GM18507 (cell line): ENCODE measurements at regions not wholly inside any gene's neighbourhood (a gene's known extent, or its start where the extent isn't known, plus 50 kb on each side); places are given as distances from the start of the nearest gene placed in this dataset.
"Not testable (repeated sequence)": the region's sequence is repeated elsewhere in the genome, so short reads cannot be mapped to it uniquely, and the experiment has no call there.

ENCODE experiments used
- DNase-seq: peaks from one replicate; pipeline ENCODE4 v3.0.0; 2011; ENCODE audit warnings: low read depth; ENCODE audit not compliant: insufficient read length; ENCODE audit errors: extremely low spot score
- FAIRE-seq: peaks from 2 replicates; lab custom pipeline; 2011; peaks lifted over from hg19 to GRCh38; lab: Jason Lieb, UNC

DNA sequence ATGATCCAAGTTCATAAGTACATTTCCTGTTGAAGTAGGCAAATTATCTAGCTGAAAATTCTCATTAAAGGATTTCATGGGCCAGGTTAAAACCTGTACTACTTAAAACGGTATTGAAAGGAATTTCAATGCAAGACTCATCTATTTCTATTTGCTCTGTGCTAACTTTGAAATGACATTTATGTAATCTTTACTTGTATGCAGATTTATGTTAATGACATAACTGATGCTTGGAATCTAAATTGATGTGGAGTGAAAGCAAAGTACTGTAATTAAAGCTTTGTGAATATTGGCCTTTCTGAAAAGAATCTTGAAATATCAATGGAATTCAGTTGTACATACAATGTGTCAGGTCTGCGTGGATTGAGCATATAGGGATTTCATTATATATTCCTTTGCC lies 390.0 kb downstream of the CPS1 start:
- DNase-seq (no peak), FAIRE-seq (no peak)

DNA sequence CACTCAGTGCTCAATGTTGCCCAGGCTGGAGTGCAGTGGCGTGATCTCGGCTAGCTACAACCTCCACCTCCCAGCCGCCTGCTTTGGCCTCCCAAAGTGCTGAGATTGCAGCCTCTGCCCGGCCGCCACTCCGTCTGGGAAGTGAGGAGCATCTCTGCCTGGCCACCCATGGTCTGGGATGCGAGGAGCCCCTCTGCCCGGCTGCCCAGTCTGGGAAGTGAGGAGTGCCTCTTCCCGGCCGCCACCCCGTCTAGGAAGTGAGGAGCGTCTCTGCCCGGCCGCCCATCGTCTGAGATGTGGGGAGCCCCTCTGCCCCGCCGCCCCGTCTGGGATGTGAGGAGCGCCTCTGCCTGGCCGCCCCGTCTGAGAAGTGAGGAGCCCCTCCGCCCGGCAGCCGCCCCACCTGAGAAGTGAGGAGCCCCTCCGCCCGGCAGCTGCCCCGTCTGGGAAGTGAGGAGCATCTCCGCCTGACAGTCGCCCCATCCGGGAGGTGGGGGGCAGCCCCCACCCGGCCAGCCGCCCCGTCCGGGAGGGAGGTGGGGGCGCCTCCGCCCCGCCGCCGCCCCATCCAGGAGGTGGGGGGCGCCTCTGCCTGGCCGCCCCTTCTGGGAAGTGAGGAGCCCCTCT lies 394.1 kb downstream of the CPS1 start:
- FAIRE-seq, DNase-seq: not testable (repeated sequence)

DNA sequence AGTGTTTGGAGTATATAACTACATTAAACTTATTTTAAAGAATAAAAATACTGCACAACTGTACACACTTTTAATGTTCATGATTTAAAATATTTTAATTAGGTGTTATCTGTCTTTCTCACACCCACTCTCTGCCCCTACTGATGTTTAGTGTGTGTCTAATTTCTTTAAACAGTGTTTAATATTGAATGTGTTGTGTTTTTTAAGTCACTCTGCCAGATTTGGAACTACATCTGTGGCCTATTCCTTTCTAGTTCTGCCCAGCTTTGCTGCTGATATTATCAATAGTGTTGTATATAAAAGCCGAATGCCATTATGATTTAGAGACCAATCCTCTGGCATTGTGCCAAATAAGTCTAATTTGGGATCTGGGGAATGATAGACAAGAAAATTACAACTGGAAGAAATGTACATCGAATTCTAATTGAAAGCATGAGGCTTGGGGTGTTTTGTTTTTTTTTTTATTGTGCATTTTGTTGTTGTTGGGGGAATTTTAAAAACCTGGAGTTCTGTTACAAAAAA lies 398.0 kb downstream of the CPS1 start:
- FAIRE-seq (no peak), DNase-seq (no peak)

DNA sequence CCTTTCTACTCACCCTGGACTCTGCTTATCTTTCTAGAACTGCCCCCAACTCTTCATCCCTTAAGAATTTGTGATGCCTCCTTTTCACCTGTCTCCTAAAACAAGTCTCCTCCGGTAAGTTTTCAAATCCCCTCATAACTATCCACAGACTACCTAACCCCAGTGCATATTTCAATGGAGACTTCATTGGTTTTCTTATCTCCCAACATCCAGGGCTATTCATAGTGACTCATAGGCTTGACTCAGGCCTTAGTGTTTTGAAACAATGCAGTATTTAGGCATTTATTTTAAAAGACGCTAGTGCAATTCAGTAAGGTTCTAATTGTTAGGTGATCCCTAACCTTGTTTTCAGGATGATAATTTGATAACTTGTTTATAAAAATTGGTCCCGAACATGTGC lies 399.2 kb downstream of the CPS1 start:
- DNase-seq (no peak), FAIRE-seq (no peak)

DNA sequence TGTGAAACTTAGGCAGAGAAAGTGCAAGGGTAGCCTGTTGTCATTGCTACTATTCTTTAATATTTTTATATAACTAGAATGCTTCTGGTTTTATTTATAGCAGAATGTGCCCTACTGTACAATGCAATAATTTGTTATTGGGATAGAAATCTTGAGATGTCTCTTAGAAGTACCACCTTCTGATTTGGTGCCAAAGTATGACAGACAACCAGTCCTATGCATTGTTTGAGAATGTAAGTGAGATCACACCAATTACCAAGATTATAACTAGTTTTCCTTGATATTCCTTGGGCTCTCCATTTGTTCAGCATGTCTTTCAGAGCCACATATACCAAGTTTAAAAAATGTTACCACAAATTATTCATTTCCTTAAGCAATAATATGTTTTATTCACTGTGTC lies 399.7 kb downstream of the CPS1 start:
- FAIRE-seq, result no peak

DNA sequence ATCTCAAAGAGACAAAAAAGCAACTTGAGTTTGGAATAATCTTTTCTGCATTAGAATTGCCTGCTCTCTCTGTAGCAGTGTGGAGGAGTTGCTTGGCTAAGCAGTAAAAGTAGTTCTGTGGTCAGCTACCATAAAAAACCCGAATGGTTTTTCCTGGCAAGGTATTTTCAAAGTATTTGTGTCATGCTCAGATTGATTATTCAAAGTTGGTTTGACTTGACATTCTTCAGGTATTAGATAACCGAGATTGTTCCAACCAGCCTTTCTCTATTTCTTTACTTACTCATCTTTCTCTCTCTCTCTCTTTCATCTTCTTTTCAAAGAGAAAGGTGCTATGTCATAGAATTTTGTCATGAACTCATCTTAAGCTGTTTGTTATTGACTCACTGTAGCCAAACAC lies 404.9 kb downstream of the CPS1 start:
- DNase-seq, result no peak

More for the DNA sequence above, 399.7 kb downstream of the CPS1 start:
- no peak for DNase-seq

DNA sequence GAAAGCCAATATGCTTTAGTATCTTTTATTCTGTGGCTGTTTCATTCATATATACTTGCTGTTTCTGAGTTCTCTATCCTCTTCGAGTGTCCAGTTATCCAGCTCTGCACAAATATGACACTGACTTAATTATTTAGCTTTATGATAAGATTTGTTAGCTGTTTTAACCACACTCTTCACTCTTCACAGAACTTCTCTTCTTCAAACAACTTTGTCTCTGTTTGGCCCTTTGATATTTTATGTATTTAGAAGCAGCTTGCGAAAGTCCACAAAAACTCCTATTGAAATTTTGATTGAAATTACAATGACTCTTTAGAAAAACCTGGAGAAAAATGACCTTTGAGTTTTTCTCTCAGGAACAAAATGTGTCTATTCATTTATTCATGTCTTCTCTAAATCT lies 407.0 kb downstream of the CPS1 start:
- DNase-seq, result no peak
- no peak for FAIRE-seq

More for the DNA sequence above, 404.9 kb downstream of the CPS1 start:
- FAIRE-seq, result no peak

DNA sequence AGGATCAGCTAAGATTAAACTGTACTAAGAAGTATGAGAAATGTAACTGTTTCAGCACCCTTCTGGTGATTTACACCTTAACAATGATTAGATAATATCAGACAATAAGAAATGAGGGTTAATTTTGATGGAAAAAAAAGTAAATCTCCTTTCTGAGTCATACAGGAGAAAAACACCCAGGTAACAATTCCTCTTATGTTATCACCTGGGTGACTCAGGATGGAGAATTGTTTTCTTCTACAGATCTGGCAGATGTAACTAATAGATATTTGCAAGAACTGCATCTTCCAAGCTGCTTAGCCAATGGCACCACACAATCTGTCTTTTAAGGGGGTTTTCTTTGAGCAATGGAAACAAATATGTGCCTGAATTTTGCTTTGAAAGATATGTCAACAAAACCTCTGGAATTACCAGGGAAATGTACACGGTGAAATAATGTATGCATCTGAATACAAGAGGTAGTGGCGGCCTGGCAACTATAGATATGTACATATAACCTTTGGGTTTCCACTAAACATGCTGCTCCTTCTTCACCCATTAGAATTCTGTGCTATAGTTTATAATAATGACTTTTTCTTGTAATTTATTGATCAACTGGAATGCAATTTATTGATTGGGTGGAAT lies 407.9 kb downstream of the CPS1 start:
- no peak for FAIRE-seq

DNA sequence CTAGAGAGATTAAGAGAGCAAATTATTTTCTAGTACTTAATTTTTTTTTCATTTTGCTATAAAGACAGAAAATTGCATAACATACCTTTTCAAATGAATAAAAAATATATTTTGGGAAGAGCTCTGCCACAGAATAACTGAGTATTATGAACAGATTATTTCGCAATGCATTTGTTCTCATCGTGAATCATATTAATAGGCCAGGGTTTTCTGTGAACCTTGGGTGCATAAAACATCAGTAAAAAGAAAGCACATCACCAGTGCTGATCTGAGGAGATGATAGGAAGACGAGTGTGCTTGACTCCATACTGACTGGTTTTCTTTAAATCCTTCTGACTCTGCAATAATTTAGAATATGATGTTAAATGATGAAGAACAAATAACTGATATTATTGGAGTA lies 409.1 kb downstream of the CPS1 start:
- DNase-seq, result no peak
- FAIRE-seq, result no peak

More for the DNA sequence above, 407.9 kb downstream of the CPS1 start:
- no peak for DNase-seq

DNA sequence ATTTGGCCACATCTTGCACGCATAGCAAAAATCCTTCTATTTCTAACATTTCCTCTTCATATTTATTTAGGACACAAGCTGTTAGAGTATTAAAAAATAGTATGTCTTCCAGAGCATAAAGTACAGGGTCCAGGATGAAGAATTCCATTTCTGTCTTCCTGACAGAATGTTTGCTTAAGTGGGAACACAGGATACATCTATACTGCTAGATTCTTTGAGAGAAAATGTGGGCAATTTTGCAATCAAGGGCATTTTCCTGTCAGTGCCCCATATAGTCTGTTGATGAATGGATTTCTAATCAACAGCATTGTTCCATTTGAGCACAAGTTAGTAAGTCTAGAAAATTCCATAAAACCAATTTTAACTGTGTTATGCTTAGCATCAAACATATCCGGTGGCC lies 409.9 kb downstream of the CPS1 start:
- no peak for DNase-seq
- no peak for FAIRE-seq

DNA sequence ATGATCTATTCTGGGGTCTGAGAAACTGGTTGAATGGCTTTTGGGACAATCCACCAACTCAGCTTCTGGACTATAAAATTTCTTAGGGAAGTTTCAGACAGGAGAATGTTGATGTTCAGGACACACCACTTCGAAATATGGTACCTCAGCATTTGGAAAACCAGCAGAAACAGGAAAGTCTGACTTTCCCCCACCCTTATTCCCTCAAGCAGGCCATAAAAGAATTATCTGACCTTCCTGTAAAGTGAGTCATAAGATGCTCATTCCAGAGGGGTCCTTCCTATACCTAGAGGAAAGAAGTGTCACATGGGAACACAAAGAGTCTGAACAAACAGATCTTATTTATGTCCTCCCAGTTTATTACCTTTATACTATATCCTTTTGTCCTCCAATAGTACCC lies 415.0 kb downstream of the CPS1 start:
- no peak for FAIRE-seq
- no peak for DNase-seq

DNA sequence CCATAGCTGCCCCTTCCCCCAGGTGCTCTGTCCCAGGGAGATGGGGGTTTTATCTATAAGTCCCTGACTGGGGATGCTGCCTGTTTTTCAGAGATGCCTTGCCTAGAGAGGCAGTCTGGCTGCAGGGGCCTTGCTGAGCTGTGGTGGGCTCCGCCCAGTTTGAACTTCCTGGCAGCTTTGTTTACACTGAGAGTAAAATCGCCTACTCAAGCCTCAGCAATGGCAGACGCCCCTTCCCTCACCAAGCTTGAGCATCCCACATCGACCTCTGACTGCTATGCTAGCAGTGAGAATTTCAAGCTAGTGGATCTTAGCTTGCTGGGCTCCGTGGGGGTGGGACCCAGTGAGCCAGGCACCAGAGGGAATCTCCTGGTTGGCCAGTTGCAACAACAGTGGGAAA lies 430.4 kb downstream of the CPS1 start:
- FAIRE-seq, DNase-seq: not testable (repeated sequence)

DNA sequence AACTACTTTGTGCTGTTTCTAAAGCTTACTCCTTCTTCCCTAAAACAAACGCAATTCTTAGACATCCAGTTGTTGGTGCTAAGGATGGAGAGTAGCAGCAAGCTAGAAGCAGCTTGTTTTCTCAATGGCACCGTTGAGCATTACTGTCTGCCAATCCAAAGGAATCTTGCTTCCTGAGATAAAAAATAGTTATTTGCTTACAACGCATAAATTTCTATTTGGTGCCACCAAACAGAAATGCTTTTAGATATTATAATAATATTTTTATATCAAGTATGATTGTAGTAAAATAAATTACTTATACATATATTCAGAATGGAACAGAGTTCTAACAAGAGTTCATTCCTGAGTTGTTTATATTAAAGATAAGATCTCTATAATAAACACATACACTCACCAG lies 434.7 kb downstream of the CPS1 start:
- FAIRE-seq (no peak), DNase-seq (no peak)

DNA sequence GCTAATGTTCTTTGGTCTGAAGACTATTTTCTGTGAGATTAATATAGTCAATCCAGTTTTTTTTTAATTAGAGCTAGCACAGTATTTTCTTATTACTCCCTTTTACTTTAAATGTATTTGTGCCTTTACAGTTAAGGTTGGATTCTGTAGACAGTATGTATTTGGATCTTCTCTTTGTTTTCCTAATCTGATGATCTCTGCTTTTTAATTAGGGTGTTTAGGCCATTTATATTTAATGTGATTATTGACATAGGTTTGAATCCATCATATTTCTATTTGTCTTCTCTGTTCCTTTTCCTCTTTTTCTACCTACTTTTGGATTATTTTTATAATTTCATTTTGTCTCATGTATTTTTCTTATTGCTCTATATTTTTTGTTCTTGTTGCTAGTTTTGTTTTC lies 437.7 kb downstream of the CPS1 start:
- FAIRE-seq (no peak), DNase-seq (no peak)

DNA sequence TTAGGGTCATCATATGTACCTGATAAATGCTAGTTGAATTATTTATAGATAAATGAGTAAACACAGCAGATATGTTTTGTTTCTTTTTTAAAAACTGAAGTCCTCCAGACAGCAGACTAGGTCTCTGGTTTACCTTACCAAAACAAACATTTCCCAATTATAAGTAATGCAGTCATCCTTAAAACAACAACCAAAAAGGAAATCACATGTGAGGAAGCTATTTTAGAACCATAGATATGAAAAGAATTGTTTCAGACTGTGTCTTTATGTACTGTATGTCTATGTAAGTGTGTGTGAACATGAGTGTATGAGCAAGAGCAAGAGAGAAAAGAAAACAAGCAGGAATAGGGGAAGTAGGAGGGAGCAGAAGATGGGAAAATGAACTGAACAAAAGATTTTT lies 441.0 kb downstream of the CPS1 start:
- DNase-seq, result no peak
- no peak for FAIRE-seq

DNA sequence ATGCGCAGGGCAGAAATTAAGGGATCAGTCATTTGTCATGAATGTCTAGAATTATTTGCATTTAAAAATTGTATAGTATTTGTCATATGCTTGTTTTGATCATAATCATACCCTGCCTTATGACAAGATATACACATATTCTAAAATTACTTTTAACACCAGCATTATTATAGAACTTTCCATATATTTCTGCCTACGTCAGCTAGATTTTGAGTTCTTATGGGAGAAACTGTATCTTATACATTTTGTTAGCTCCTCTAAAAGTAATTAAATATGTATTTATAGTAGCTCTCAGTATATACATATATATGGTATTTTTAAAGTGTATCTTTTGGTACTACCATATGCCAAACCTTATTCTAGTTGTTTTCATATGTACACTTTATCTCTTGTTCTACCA lies 441.9 kb downstream of the CPS1 start:
- FAIRE-seq, result no peak
- no peak for DNase-seq

DNA sequence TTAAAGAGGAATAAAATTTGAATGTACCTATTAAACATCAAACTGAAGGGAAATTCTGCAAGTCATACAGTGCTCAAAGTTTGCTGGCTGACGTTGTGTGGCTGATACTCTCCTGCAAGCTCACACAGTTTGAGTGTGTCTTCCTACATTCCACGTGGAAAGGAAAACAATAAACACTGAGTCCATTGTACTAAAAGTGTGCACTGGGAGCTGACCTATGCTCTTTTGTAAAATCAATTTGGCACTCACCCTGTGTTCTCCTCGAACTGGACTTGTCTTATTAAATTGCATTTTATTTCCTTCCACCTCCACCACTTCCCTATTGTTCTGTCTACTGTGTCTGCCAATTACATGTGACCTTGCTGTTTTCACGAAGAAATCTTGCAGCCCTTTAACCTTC lies 458.0 kb downstream of the CPS1 start:
- no peak for DNase-seq
- FAIRE-seq, result no peak

DNA sequence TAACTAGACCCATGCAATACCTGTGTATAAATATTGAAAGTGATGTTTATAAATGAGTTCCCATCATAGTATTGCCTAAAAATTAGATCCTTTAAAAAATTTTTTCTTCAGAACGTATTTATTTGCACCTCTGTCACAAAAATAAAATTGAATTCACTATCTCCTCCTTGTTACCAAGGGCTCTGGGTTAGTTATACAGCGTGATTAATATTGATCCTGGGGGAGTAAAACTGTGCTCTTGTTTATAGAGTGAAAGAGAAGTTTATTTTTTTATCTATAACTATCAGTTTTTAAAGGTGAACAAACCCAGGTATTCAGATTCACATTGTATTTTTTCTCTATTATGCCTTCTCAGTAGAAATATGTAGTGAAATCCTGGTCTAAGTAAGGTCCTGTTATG lies 458.5 kb downstream of the CPS1 start:
- FAIRE-seq, result no peak
- DNase-seq, result no peak

DNA sequence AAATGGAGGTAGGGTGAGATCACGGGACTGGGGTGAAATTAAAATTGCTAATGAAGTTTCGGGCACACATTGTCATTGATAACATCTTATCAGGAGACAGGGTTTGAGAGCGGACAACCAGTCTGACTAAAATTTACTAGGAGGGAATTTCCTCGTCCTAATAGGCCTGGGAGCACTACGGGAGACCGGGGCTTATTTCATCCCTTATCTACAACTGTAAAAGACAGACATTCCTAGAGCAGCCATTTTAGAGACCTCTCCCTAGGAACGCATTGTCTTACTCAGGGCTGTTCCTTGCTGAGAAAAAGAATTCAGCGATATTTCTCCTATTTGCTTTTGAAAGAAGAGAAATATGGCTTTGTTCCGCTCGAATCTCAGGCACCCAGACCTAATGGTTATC lies 468.7 kb downstream of the CPS1 start:
- not testable (repeated sequence) for FAIRE-seq

DNA sequence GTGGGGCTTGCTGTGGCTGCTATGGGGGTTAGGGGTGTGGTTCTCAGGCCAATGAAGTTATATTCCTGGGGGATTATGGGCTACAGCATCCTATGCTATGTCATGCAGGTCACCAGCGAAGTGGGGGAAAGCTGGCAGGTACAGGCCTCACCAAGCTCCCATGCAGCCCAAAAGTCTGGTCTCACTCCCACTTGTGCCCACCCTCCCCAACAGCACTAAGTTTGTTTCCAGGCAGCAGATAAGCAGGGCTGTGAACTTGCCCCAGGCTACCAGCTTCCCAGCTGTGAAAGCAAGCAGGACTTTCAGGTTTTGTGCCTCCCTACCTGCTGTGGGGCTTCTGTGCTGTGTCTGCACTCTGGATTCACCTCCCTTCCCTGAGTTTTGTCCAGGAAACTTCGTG lies 469.7 kb downstream of the CPS1 start:
- no peak for FAIRE-seq
- no peak for DNase-seq

More for the DNA sequence above, 468.7 kb downstream of the CPS1 start:
- not testable (repeated sequence) for DNase-seq

DNA sequence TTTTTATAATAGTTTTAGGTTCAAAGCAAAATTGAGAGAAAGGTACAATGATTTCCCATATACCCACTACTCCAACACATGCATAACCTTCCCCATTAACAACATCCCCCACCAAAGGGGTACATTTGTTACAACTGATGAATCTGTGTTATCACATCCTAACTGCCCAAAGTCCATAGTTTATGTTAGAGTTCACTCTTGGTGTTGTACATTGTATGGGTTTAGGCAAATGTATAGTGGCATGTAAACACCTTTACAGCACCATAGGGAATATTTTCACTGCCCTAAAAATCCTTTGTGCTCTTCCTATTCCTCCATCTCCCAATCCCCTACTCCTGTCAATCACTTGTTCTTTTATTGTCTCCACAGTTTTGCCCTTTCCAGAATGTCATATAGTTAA lies 471.6 kb downstream of the CPS1 start:
- FAIRE-seq (no peak), DNase-seq (no peak)
